Stimulated activated effector memory CD8-positive, alpha-beta T cell treated with anti-CD3 and anti-CD28 coated beads, Interleukin-12 subunit alpha, Interleukin-12 subunit beta, amount 100 ng/mL, for 72 hours (primary cell): ENCODE measurements at regions not wholly inside any gene's neighbourhood (a gene's known extent, or its start where the extent isn't known, plus 50 kb on each side); places are given as distances from the start of the nearest gene placed in this dataset.

Experiments
- ATAC-seq: fragments of 150-1000 bp; cut with Tn5 transposase; 2 replicates; pipeline ENCODE4 v1.10.0; 2021
- DNase-seq, 2 donors: peaks; one replicate each; pipeline ENCODE4 v3.0.0; 2021 to 2022; ENCODE audit warnings: low spot score in 2 of 2
- H3K27ac Mint-ChIP-seq: one replicate; pipeline ENCODE4 v1.8.0; 2022; ENCODE audit warnings: mild to moderate bottlenecking, mixed read lengths
- H3K36me3 Mint-ChIP-seq: one replicate; pipeline ENCODE4 v1.8.0; 2022; ENCODE audit warnings: mild to moderate bottlenecking, mixed read lengths
- H3K4me1 Mint-ChIP-seq: one replicate; pipeline ENCODE4 v1.8.0; 2022; ENCODE audit warnings: mixed read lengths
- H3K4me3 Mint-ChIP-seq: one replicate; pipeline ENCODE4 v1.8.0; 2022; ENCODE audit warnings: mild to moderate bottlenecking, mixed read lengths
- H3K9me3 Mint-ChIP-seq: one replicate; pipeline ENCODE4 v1.8.0; 2022; ENCODE audit warnings: mixed read lengths

DNA sequence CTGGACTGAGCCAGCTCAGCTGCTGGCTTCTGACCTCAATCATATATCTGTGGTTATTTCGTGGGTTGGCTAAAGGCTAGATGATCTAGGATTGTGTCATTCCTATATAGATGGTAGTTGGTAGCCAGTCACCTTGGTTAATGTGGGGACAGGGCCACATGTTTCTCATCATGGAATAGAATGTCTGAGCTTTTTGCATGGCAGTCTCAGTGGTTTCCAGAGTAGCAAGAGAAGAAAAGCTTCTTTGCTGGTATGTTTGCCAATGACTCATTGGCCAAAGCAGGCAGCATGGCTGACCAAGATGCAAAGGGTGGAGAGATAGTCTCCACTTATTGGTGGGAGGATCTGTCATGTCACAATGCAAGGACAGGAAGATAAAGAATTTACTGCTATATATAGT lies 746.4 kb upstream of the FLRT2 start:
- Mint-ChIP-seq H3K36me3 (no peaks in the 10 kb centered on the region), H3K27ac (no peak overlapping the region), H3K4me1 (no peaks in the 10 kb centered on the region), H3K9me3 (peaks cover 15% of the 10 kb centered on the region), H3K4me3 (no peak overlapping the region)
- ATAC-seq (no peak), DNase-seq (no peak)

DNA sequence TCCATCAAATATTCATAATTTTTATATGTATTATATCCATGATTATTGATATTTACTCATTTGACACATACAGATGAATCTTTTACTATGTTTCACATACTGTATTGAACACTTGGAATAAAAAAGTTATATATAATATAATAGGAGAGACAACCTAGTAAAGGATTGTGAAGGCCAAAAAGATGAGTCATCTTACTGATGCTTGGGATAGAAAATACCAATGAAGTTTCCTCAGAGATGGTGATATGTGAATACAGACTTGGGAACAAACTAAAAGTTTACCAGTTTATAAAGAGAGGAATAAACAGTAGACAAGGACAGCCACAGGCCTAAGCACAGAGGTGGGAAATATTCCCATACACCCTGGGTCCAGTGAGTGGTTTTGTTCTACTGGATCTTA lies 743.9 kb upstream of the FLRT2 start:
- no peak for DNase-seq
- Mint-ChIP-seq H3K27ac (no peak overlapping the region), H3K4me1 (no peaks in the 10 kb centered on the region), H3K9me3 (peaks cover 11% of the 10 kb centered on the region), H3K36me3 (no peaks in the 10 kb centered on the region), H3K4me3 (no peak overlapping the region)
- no peak for ATAC-seq

DNA sequence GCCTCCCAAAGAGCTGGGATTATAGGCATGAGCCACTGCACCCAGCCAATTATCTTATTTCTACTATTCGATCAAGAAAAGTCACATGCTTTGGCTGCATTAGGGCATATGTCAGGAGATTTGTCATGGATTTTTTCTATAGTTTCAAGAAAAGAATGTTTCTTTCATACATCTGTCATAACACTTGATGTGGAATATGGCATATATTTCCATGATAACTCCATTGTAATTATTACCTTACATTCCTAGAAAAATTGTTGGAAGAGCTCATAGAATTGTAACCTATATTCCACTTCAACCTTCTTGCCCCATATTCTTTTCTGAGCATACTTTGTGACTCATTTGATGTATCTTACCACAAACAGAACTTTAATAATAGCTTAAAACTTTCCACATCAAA lies 740.9 kb upstream of the FLRT2 start:
- DNase-seq (no peak), ATAC-seq (no peak)
- Mint-ChIP-seq H3K27ac (no peak overlapping the region), H3K9me3 (peaks cover 21% of the 10 kb centered on the region), H3K4me1 (no peaks in the 10 kb centered on the region), H3K36me3 (no peaks in the 10 kb centered on the region), H3K4me3 (no peak overlapping the region)

DNA sequence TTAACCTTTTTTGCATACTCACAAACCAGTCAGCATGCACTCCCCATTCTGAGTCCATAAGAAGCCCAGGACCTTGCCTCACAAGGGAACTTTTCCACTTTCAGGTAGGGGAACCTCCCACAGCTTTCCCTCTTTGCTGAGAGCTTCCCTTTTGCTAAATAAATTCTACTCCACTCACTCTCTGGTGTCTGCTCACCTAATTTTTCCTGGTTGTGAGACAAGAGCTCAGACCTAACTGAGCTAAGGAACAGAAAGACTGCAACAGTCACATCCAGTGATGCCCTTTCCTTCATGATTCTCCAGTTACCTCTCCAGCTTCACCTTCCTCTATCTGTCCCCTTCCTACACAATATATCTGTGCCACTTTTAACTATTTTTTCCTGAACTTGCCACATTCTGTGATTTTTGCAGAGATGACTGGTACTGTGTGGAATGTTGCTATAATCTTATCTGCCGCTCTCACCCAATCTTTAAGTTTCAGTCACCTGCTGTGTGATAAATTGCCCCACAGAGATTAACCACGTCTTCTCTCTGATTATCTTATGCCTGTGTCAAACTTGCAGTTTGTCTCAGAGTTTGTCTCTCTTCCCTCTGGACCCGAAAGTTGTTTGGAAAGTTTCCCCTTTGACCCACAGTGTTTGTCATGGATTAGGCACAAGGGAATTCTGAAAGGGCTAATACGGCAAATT lies 737.1 kb upstream of the FLRT2 start:
- no peak for ATAC-seq
- Mint-ChIP-seq H3K4me1 (no peaks in the 10 kb centered on the region), H3K27ac (no peak overlapping the region), H3K4me3 (no peak overlapping the region), H3K9me3 (peaks cover 28% of the 10 kb centered on the region), H3K36me3 (no peaks in the 10 kb centered on the region)
- no peak for DNase-seq

DNA sequence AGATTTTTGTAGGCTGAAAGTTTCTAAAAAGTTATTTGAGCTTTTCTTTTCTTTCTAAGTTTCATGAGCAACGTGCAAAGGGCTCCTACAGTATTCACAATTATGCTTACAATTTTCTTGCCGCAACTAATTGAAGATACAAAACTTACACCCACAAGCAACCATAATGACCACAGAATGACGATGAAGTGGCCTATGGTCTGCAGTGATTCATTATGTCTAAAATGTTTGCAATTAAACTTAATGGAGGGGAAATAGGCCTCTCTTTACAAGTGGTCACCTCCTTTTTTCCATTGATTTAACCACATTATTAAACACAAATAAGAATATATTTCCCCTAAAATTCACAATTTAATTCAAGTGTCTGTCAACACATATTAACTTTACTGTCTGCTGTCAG lies 732.6 kb upstream of the FLRT2 start:
- no peak for DNase-seq
- H3K9me3 Mint-ChIP-seq: peaks cover 28% of the 10 kb centered on the region

DNA sequence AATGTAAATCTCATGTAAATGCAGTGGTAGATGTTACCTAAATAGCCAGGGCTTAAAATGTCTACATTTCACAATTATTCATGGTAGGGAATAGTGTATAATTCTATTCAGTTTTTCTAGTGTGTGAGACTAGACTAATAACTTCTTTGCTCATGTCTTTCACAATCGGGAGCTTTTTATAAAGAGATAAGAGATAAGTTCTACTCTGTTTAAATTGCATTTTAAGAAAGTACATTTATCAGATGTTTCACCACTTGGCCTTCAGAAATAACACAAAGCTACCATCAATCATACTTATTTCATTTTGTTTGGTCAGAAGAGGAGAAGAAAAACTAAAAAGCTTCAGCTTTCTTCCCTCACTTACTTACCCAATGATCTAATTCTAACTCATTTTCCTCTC lies 725.5 kb upstream of the FLRT2 start:
- Mint-ChIP-seq H3K9me3 (peaks cover 12% of the 10 kb centered on the region), H3K4me1 (no peaks in the 10 kb centered on the region), H3K27ac (no peak overlapping the region), H3K36me3 (no peaks in the 10 kb centered on the region), H3K4me3 (no peak overlapping the region)
- DNase-seq (no peak), ATAC-seq (no peak)

More for the DNA sequence above, 732.6 kb upstream of the FLRT2 start:
- no peaks in the 10 kb centered on the region for H3K36me3 Mint-ChIP-seq
- ATAC-seq: no peak
- no peaks in the 10 kb centered on the region for H3K4me1 Mint-ChIP-seq
- no peak overlapping the region for H3K4me3 Mint-ChIP-seq
- no peak overlapping the region for H3K27ac Mint-ChIP-seq

DNA sequence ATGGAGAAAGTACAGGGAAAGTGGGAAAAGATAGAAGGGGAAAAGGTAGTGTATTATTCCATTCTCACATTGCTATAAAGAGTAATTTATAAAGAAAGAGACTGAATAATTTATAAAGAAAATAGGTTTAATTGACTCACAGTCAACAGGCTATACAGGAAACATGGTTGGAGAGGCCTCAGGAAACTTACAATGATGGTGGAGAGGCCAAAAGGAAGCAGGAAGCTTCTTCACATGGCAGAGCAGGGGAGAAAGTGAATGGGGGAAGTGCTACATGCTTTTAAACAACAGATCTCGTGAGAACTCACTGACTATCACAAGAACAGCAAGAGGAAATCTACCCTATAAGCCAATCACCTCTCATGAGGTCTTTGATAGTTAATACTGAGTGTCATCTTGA lies 725.0 kb upstream of the FLRT2 start:
- Mint-ChIP-seq H3K9me3 (peaks cover 12% of the 10 kb centered on the region), H3K27ac (no peak overlapping the region)

DNA sequence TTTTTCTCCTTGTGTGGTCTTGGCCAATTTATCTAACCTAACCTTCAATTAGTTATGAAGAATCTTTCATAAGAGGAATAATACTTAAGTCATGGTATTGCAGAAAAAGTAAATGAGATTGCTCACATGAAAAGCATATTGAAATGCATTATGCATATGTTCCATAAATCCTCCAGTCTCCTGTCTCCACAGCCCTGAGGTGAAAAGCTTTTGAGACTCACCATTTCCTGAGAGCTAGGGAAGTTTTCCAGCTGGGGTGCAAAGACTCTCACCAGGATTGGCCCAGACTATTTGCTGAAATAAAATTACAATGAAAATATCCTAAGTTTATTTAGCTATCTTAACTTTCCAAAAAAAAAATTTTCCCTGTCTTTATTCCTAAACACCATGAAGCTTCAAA lies 723.8 kb upstream of the FLRT2 start:
- no peaks in the 10 kb centered on the region for H3K4me1 Mint-ChIP-seq

More for the DNA sequence above, 725.0 kb upstream of the FLRT2 start:
- Mint-ChIP-seq H3K36me3 (no peaks in the 10 kb centered on the region), H3K4me3 (no peak overlapping the region), H3K4me1 (no peaks in the 10 kb centered on the region)
- DNase-seq: no peak
- ATAC-seq: no peak

DNA sequence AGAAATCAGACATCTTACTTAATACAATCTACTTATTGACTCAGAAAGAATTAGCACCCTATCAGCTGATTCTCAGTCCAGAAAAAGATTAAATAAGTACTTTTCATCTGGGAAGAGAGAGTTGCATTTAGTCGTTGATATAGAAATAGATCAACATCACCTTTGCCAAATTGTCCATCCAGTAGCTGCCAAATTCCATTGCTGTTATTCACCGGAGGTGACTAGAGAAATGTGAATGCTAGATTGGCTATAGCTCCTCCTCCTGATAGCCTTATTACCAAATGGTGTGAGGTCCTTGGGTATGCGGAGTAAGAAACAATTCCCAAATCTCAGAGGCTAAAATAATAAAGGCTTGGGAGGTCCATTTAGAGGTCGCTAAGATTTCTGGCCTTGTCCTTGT lies 723.3 kb upstream of the FLRT2 start:
- Mint-ChIP-seq H3K27ac (no peak overlapping the region), H3K36me3 (no peaks in the 10 kb centered on the region), H3K9me3 (peaks cover 17% of the 10 kb centered on the region), H3K4me3 (no peak overlapping the region), H3K4me1 (no peaks in the 10 kb centered on the region)
- DNase-seq (no peak), ATAC-seq (no peak)

More for the DNA sequence above, 723.8 kb upstream of the FLRT2 start:
- Mint-ChIP-seq H3K27ac (no peak overlapping the region), H3K36me3 (no peaks in the 10 kb centered on the region), H3K9me3 (peaks cover 16% of the 10 kb centered on the region), H3K4me3 (no peak overlapping the region)
- ATAC-seq (no peak), DNase-seq (no peak)

DNA sequence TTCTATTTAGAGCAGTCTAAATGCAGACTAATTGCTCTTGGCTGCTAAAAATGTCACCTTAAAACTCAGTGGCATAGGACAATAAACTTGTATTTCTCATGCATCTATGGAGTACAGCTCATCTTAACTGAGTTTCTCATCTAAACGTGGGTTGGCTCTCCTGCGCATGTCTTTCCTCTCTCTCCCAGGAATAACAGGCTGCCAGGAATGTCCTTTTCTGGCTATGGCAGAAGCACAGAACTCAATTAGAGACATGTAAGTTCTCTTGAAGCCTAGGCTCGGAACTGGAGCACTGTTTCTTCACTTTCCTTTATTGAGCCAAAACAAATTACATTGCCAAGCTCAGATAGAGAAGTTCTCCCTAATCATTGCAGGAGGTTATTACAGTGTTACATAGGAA lies 722.3 kb upstream of the FLRT2 start:
- Mint-ChIP-seq H3K36me3 (no peaks in the 10 kb centered on the region), H3K4me1 (no peaks in the 10 kb centered on the region), H3K27ac (no peak overlapping the region), H3K4me3 (no peak overlapping the region), H3K9me3 (peaks cover 13% of the 10 kb centered on the region)
- ATAC-seq (no peak), DNase-seq (no peak)

DNA sequence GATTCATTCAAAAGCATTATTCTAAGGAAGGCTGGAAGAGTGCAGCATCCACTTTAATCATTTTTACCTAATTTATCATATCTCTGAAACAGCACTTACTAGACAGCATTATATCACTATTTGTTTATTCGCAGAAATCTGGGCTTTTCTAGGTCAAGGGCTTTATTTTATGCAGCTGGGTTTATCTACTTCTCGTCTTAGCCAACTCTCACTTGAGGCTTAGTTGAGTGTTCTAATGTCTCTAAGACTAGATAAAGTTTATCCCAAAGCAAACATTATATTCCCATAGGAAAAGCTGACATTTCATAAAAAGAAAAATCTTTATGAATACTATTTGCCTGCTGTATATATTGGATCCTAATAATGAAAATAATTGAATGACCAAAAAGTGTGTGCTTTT lies 720.8 kb upstream of the FLRT2 start:
- DNase-seq (no peak), ATAC-seq (no peak)
- Mint-ChIP-seq H3K4me1 (no peaks in the 10 kb centered on the region), H3K27ac (no peak overlapping the region), H3K4me3 (no peak overlapping the region), H3K36me3 (no peaks in the 10 kb centered on the region), H3K9me3 (peaks cover 16% of the 10 kb centered on the region)

DNA sequence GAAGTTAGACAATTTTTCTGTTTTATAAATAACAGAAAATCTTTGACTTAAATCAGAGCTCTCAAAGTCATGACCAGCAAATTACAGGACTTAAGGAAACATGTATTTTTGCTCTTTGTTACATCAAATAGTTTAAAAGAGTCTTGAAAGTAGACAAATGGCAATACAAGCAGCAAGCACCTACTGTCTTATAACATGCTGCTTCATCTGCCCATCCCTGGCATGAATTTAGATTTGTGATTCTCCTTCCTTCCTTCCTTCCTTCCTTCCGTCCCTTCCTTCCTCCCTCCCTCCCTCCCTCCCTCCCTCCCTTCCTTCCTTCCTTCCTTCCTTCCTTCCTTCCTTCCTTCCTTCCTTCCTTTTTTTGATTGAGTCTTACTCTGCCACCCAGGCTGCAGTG lies 715.6 kb upstream of the FLRT2 start:
- no peak overlapping the region for H3K27ac Mint-ChIP-seq
- H3K4me3 Mint-ChIP-seq: no peak overlapping the region
- no peaks in the 10 kb centered on the region for H3K36me3 Mint-ChIP-seq
- no peak for DNase-seq
- H3K9me3 Mint-ChIP-seq: peaks cover 19% of the 10 kb centered on the region
- no peaks in the 10 kb centered on the region for H3K4me1 Mint-ChIP-seq
- ATAC-seq: no peak

DNA sequence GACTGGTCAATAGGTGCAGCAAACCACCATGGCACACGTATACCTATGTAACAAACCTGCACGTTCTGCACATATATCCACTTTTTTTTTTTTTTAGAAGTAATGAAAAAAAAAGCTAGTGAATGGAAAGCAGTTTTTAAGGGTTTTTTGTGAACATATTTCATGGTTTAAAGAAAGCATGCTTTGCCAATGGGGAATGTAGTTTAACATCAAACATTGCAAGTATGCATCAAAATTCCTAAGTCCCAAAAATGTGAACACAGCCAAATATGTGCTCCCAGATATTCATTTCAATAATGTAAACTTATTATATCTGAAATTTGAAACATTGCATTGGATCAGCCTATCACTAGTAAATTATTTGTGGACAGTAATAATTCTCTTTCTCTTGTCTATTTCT lies 710.4 kb upstream of the FLRT2 start:
- Mint-ChIP-seq H3K4me1 (no peaks in the 10 kb centered on the region), H3K4me3 (no peak overlapping the region), H3K9me3 (peaks cover 20% of the 10 kb centered on the region), H3K36me3 (no peaks in the 10 kb centered on the region), H3K27ac (no peak overlapping the region)
- no peak for DNase-seq
- ATAC-seq: no peak

DNA sequence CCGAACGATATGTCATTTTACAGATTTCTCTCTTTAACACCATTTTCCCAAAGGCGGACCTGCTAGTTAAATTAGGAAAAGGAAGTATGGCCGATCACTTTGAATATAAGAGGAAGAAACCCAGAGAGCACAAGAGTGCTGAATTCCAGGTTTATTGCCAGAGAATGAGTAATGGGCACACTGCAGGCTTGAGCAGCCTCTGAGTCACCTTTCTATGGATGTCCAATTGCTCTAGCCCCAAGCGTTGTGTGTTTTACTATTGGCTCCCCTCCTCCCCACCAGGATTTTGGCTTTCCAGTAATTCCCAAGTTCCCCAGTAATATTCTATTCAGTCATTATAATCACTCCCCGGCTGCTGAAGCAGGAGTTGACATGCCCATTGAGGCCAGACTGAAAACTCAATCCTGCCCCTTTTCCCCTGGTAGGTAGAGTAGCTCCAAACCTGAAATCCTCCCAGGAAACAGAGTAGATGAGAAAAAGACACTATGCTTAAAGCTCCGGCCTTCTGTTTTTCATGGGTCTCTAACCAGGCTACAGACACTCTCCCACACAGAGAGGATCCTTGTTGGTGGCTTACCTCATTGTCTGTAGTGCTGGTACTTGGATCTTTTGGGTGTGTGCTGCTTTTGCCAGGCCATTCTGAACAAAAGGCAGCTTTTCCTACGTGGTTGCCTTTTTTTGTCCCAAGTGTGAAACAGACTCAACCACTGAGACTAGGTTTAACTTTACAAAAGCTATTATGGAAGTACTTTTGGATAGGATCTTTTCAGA lies 704.3 kb upstream of the FLRT2 start:
- Mint-ChIP-seq H3K4me3 (no peak overlapping the region), H3K4me1 (no peaks in the 10 kb centered on the region), H3K36me3 (no peaks in the 10 kb centered on the region), H3K27ac (no peak overlapping the region), H3K9me3 (peaks cover 18% of the 10 kb centered on the region)
- ATAC-seq: no peak
- DNase-seq: no peak

DNA sequence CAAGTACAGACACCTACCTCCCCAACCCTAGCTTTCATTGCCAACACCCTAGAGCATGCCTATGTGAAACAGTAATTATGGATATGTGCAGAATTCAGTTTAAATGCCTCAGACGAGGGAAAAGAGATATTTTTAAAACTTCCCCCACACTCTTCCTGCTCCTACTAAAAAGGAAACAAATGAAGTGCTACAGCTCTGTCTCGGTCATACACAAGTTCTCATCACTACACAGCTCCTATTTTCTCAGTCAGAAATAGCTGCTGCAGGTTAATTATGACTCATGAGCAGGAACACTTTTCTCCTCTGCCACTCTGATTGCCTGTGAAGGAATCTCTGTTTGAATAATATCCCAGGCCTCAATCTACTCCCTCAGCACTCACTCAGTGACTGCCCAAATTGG lies 703.6 kb upstream of the FLRT2 start:
- Mint-ChIP-seq H3K4me3 (no peak overlapping the region), H3K4me1 (no peaks in the 10 kb centered on the region), H3K9me3 (peaks cover 16% of the 10 kb centered on the region), H3K27ac (no peak overlapping the region), H3K36me3 (no peaks in the 10 kb centered on the region)
- ATAC-seq (no peak), DNase-seq (no peak)

DNA sequence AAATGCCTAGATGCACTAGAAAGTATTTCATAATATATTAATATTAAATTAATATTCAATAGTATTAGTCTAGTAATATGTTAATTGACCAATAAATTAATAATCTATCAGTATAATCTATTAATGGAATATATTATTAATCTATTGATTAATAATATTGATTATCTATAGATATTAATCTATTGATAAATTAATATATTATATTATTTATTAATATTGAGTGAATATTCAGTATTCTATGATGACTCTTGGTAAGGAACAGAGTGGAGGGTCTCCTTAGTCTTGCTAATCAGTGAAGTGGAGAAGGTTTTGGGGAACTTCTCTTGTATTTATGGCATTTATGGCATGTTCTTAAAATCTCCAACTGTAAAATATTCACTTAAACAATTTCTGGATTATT lies 679.3 kb upstream of the FLRT2 start:
- no peaks in the 10 kb centered on the region for H3K4me1 Mint-ChIP-seq
- H3K4me3 Mint-ChIP-seq: no peak overlapping the region
- H3K36me3 Mint-ChIP-seq: no peaks in the 10 kb centered on the region
- H3K9me3 Mint-ChIP-seq: peaks cover 16% of the 10 kb centered on the region
- H3K27ac Mint-ChIP-seq: no peak overlapping the region
- no peak for ATAC-seq
- no peak for DNase-seq
